Spleen (tissue), 11 donors: ENCODE measurements at regions not wholly inside any gene's neighbourhood (a gene's known extent, or its start where the extent isn't known, plus 50 kb on each side); places are given as distances from the start of the nearest gene placed in this dataset.

Source experiments
- DNase-seq: peaks from one replicate; pipeline ENCODE4 v3.0.0-alpha.2; 2020
- H3K27ac ChIP-seq, 8 donors: fragments of 200-600 bp; sonication (generic) in 7 of 8; 1 replicate in 4 of 8; 2 replicates in 4 of 8; pipeline versions ENCODE4 v1.5.0 to v1.8.0; 2016 to 2021; ENCODE audit warnings: inconsistent platforms in 4 of 8, mild to moderate bottlenecking in 4 of 8, moderate library complexity in 1 of 8
- H3K27me3 ChIP-seq, 7 donors: fragments of 200-600 bp; sonication (generic) in 6 of 7; replicated peaks in 1 of 7; 1 replicate in 4 of 7; 2 replicates in 3 of 7; pipeline versions ENCODE4 v1.5.0 to v1.8.0; 2016 to 2021; ENCODE audit warnings: inconsistent platforms in 3 of 7, mild to moderate bottlenecking in 1 of 7
- H3K36me3 ChIP-seq, 6 donors: fragments of 200-600 bp; sonication (generic) in 5 of 6; 1 replicate in 4 of 6; 2 replicates in 2 of 6; pipeline versions ENCODE4 v1.5.0 to v1.8.0; 2016 to 2021; ENCODE audit warnings: inconsistent platforms in 2 of 6
- H3K4me1 ChIP-seq, 6 donors: fragments of 200-600 bp; sonication (generic) in 5 of 6; 1 replicate in 3 of 6; 2 replicates in 3 of 6; pipeline versions ENCODE4 v1.5.0 to v1.8.0; 2016 to 2021; ENCODE audit warnings: inconsistent platforms in 3 of 6
- H3K4me3 ChIP-seq, 8 donors: fragments of 200-600 bp; sonication (generic) in 7 of 8; 1 replicate in 4 of 8; 2 replicates in 4 of 8; pipeline versions ENCODE4 v1.5.0 to v1.8.0; 2016 to 2021; ENCODE audit warnings: inconsistent platforms in 4 of 8, mild to moderate bottlenecking in 4 of 8, moderate library complexity in 2 of 8
- H3K9me3 ChIP-seq, 8 donors: fragments of 200-600 bp; sonication (generic) in 7 of 8; 1 replicate in 4 of 8; 2 replicates in 4 of 8; pipeline versions ENCODE4 v1.5.0 to v1.8.0; 2016 to 2021; ENCODE audit warnings: inconsistent platforms in 4 of 8
- POLR2A ChIP-seq, 3 donors: fragments of 450-650 bp; IDR thresholded peaks; one replicate each; pipeline ENCODE4 v1.5.1; 2017; ENCODE audit warnings: antibody characterized with exemption in 3 of 3, mild to moderate bottlenecking in 1 of 3
- POLR2AphosphoS5 ChIP-seq, 3 donors: sonication (generic); formaldehyde crosslinking; IDR thresholded peaks; one replicate each; pipeline ENCODE4 v1.5.1; 2017; ENCODE audit warnings: antibody characterized with exemption in 3 of 3
- WGBS, 5 donors: extraction: QIAGEN DNeasy Blood & Tissue Kit in 3 of 5; methylation state at CpG; one replicate each; pipeline versions ENCODE4 v1.1.5 to v1.1.7; 2013 to 2018; 5-methylcytosine and 5-hydroxymethylcytosine counted together
- intact Hi-C: fragments of 100-400 bp; cut with DNase I; formaldehyde crosslinking; loops from one replicate; pipeline ENCODE4 v1.15.0; 2023; ENCODE audit warnings: low total_unique reads
- TF ChIP-seq, protein P1 (sequence below), 11 experiments: fragments of 200-600 bp in 7 of 11; fragments of 450-650 bp in 4 of 11; sonication (generic) in 4 of 11; IDR thresholded peaks in 8 of 11; conservative IDR thresholded peaks in 3 of 11; 1 replicate in 7 of 11; 2 replicates in 4 of 11; pipeline versions ENCODE4 v1.4.0 to v1.8.0; 2016 to 2021; ENCODE audit warnings: antibody characterized with exemption in 11 of 11, inconsistent platforms in 4 of 11, mild to moderate bottlenecking in 1 of 11
- donor health status: healthy with polysubstance abuse.
- donor health status: DM: no; HTN: no; CAD: no; lungs with moderate emphysema.
- donor health status: DM: no; HTN: no; CAD: no.
- donor health status: Bipolar disorder and iron deficiency.
- donor health status: healthy.
- donor health status: DM: no; HTN: no; CAD: no.
- donor health status: DM: yes; HTN: yes; CAD: no.

GRCh38 chr2:5052905-5053304, 639.3 kb upstream of the SOX11 start:
- Histone ChIP-seq H3K4me1 (no peaks in the 10 kb centered on the region), H3K9me3 (peaks cover 0 to 11% (median 4%) of the 10 kb centered on the region in 8 donors), H3K36me3 (no peaks in the 10 kb centered on the region), H3K27me3 (no peaks in the 10 kb centered on the region), H3K4me3 (no peak overlapping the region), H3K27ac (no peak overlapping the region)
- TF ChIP-seq, protein P1, sequence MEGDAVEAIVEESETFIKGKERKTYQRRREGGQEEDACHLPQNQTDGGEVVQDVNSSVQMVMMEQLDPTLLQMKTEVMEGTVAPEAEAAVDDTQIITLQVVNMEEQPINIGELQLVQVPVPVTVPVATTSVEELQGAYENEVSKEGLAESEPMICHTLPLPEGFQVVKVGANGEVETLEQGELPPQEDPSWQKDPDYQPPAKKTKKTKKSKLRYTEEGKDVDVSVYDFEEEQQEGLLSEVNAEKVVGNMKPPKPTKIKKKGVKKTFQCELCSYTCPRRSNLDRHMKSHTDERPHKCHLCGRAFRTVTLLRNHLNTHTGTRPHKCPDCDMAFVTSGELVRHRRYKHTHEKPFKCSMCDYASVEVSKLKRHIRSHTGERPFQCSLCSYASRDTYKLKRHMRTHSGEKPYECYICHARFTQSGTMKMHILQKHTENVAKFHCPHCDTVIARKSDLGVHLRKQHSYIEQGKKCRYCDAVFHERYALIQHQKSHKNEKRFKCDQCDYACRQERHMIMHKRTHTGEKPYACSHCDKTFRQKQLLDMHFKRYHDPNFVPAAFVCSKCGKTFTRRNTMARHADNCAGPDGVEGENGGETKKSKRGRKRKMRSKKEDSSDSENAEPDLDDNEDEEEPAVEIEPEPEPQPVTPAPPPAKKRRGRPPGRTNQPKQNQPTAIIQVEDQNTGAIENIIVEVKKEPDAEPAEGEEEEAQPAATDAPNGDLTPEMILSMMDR (IDR thresholded peaks at IDR 0.05 in 8 of 11, conservative IDR thresholded peaks at IDR 0.05 in 3 of 11), result no peak
- TF ChIP-seq POLR2A (IDR thresholded peaks at IDR 0.05) (no peak), POLR2AphosphoS5 (IDR thresholded peaks at IDR 0.05) (no peak)
- 81 to 88% (median 85%) methylated on average over 7 of the region's 7 CpGs for WGBS, 5 donors
- intact Hi-C loops, result no loop called here
- DNase-seq, result no peak

DNA sequence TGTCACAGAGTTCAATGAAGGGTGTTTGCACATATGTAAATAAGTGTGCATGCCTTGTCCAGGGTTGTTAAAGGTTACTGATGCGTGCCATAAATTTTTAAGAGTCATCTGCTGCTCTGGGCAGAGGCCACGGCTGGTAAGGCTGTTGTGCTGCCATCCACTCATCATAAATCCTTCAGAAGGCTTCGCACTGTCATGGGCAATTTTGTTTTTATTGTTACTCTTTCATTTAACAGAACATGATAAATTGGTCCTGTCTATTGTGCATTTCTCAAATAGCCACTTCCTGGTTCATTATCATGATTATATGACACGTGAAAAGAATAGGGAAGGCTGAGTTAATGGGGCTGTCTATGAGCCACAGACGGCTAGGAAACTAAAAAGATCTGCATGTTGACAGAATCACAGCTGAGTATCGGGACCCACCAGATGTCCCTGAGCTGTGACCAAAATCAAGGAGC, 634.3 kb upstream of the SOX11 start:
- Histone ChIP-seq H3K4me1 (no peaks in the 10 kb centered on the region), H3K4me3 (no peak overlapping the region), H3K27ac (no peak overlapping the region), H3K36me3 (no peaks in the 10 kb centered on the region), H3K9me3 (peaks cover 0 to 2% (median 0%) of the 10 kb centered on the region in 8 donors), H3K27me3 (no peaks in the 10 kb centered on the region)
- WGBS, 5 donors, result 35 to 48% (median 46%) methylated on average over 6 of the region's 6 CpGs
- intact Hi-C loops, result no loop called here
- TF ChIP-seq, protein P1 (IDR thresholded peaks at IDR 0.05 in 8 of 11, conservative IDR thresholded peaks at IDR 0.05 in 3 of 11), result no peak
- TF ChIP-seq POLR2A (IDR thresholded peaks at IDR 0.05) (no peak), POLR2AphosphoS5 (IDR thresholded peaks at IDR 0.05) (no peak)
- DNase-seq, result no peak

DNA sequence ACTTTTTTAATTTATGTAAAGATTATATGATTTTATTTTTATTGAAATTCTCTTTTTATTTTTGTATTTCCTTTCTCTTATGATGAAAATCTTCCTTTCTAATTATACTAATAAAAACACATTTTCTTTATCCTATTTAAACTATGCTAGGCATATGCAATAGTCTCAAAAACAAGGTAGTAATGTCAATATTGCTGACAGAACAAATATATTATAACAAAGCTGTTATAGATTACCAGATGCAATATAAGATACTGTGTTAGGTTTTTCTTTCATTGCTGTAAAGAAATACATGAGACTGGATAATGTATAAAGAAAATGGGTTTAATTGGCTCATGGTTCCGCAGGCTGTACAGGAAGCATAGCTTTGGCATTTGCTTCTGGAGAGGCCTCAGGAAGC, 631.2 kb upstream of the SOX11 start:
- no peak for DNase-seq
- H3K4me1 ChIP-seq, result no peaks in the 10 kb centered on the region
- 82 to 92% (median 88%) methylated on average over 1 of the region's 1 CpG for WGBS, 5 donors
- TF ChIP-seq POLR2A (IDR thresholded peaks at IDR 0.05), result no peak
- no peak for TF ChIP-seq POLR2AphosphoS5 (IDR thresholded peaks at IDR 0.05)
- TF ChIP-seq, protein P1 (IDR thresholded peaks at IDR 0.05 in 8 of 11, conservative IDR thresholded peaks at IDR 0.05 in 3 of 11), result no peak
- peaks cover 0 to 3% (median 0%) of the 10 kb centered on the region in 8 donors for H3K9me3 ChIP-seq
- no peaks in the 10 kb centered on the region for H3K36me3 ChIP-seq
- H3K27ac ChIP-seq, result no peak overlapping the region
- H3K4me3 ChIP-seq, result no peak overlapping the region
- no peaks in the 10 kb centered on the region for H3K27me3 ChIP-seq
- intact Hi-C loops, result no loop called here

DNA sequence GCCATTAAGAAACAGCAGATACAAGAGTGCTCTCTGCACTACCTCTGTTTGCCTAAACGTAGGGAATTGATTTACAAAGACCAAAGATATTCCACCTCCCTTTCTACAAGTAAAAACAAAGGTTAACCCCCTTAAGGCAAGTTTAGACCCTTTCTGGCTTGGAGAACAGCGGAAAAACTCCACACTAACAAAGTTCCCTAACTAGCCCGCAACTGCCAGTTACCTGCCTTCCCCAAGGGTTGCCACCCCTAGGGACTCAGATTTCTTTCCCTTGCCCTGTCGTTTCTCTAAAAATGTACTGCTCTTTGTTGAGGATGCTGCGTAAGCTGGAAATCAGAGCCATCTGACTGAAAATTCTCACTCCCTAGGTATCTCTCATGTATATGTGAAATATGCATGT, 627.5 kb upstream of the SOX11 start:
- Histone ChIP-seq H3K36me3 (no peaks in the 10 kb centered on the region), H3K4me1 (no peaks in the 10 kb centered on the region), H3K4me3 (no peak overlapping the region), H3K27ac (no peak overlapping the region), H3K9me3 (peaks cover 0 to 6% (median 0%) of the 10 kb centered on the region in 8 donors), H3K27me3 (no peaks in the 10 kb centered on the region)
- no peak for TF ChIP-seq POLR2AphosphoS5 (IDR thresholded peaks at IDR 0.05)
- TF ChIP-seq, protein P1 (IDR thresholded peaks at IDR 0.05 in 8 of 11, conservative IDR thresholded peaks at IDR 0.05 in 3 of 11), result no peak
- TF ChIP-seq POLR2A (IDR thresholded peaks at IDR 0.05), result no peak
- intact Hi-C loops, result no loop called here
- 51 to 60% (median 58%) methylated on average over 5 of the region's 5 CpGs for WGBS, 5 donors
- DNase-seq, result no peak
